ENCODE measurements at regions not wholly inside any gene's neighbourhood (a gene's known extent, or its start where the extent isn't known, plus 50 kb on each side); places are given as distances from the start of the nearest gene placed in this dataset.

GRCh38 chr18:31237142-31237541 lies 74.5 kb upstream of the DSC1 start:
- TF ChIP-seq CTCF (IDR thresholded peaks at IDR 0.05; ENCODE audit: low read depth, low read length) = no peak
- TF ChIP-seq EZH2phosphoT487 (IDR thresholded peaks at IDR 0.05; ENCODE audit: low read depth) = no peak

Data from OCI-LY3 (cell line).